GM18907 (cell line): ENCODE measurements at regions not wholly inside any gene's neighbourhood (a gene's known extent, or its start where the extent isn't known, plus 50 kb on each side); places are given as distances from the start of the nearest gene placed in this dataset.
A peak's percentile ranks its signal among the peaks of the same experiment; 100 is the strongest.
"Not testable (repeated sequence)": the region's sequence is repeated elsewhere in the genome, so short reads cannot be mapped to it uniquely, and the experiment has no call there.

Experiments used
- ATAC-seq: cut with Tn5 transposase; IDR thresholded peaks from one replicate; pipeline ENCODE4 v1.9.1; 2021; ENCODE audit warnings: mild to moderate bottlenecking, moderate library complexity; ENCODE audit not compliant: unreplicated experiment

DNA sequence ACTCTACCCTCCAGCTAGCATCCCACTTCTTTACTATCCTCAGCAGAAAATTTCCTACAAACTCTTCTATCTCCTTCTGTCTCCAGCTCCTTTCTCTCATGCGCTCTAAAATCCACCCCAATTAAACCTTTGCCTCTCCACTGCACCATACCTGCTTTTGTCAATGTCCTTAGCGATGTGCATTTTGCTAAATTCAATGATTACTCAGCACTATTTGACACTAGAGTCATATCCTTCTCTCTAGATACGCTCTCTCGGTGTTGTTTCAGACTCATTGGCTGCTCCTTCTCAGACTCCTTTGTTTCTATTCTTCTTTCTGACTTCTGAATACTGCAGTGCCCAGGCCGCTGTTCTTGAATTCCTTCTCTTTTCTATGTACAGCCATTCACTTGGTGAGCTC lies 144.2 kb downstream of the HLX start:
- no peak for ATAC-seq

DNA sequence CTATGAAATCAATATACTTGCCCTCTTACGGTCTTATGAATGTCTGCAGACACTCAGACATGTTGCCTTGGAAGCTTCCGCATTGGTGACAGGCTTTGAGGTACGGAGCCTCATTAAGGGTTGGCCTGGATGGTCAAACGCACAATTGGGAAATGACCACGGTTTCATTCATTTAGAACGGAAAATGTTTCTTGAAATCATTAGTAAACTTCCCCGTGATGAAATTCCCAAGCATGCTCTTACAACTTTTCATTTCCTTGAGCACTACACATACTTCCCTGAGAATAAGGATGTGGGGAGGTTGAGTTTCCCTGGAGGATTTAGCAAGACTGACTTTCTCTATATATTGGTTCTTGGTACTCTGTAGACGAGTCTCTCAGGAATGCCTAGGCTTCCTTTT lies 146.3 kb downstream of the HLX start:
- ATAC-seq: no peak

DNA sequence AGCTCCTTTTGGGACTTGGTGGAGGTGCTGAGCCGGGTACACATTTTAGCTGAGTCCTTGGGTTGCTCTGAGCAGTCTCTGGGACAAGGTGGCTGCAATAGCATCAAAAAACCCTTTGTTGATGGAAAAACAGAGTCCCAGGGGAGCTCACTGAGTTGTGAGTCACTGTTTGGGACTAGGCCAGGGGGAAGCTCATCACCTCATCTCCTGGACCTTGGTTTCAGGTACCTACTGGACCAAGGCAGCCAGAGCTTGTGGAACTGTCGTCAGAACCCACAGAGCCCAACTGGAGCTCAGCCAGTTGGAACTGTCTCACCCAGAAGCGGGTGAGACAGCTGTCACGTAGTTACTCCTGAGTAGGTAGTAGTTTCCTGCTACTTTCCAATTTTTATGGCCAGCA lies 146.7 kb downstream of the HLX start:
- ATAC-seq: no peak

DNA sequence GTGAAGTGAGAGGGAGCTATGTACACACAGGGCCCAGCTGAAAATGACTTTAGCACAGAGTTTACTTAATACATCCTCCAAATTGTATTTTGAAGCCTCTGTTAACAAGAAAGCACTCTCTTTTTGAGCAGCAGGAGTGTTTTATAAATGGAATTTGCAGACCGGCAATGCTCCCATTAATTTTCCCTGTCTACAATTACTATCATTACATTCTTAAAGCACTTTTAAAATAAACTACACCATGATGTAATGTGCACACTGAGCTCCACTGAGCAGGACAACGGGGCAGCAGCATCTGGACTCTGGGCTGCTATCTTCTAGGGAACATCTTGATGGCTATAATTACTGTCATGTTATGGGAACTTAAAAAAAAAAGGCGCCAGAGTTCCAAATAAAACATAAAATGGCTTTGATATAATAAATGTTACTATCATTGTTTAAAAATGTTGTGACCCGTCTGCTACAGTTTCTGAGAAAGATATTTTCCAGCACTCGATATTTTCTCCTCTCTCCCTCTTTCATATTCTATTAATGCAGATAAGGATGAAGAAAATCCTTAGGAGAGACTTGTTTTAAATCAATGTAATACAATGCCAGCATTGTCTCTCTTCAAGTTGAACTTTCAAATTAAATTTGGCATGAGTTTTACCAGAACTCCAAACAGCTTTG lies 150.9 kb downstream of the HLX start:
- ATAC-seq: no peak

DNA sequence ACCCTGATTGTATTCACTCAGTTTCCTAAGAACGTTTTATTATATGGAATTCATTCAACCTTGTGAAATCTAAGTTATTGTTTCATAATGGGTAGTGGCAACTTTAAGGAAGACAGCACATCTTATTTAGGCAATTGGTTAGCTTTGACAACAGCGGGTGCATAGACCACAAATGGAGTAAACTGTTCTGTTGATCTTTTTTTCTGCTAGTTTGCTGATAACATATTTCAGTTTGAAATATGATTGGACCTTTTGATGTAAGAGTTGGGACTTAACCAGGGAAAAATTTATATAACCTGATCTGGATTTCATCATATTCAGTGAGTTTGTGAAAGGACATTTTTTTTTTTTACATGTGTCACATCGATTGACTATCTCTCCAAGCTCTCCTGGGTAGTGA lies 151.7 kb downstream of the HLX start:
- ATAC-seq: no peak

DNA sequence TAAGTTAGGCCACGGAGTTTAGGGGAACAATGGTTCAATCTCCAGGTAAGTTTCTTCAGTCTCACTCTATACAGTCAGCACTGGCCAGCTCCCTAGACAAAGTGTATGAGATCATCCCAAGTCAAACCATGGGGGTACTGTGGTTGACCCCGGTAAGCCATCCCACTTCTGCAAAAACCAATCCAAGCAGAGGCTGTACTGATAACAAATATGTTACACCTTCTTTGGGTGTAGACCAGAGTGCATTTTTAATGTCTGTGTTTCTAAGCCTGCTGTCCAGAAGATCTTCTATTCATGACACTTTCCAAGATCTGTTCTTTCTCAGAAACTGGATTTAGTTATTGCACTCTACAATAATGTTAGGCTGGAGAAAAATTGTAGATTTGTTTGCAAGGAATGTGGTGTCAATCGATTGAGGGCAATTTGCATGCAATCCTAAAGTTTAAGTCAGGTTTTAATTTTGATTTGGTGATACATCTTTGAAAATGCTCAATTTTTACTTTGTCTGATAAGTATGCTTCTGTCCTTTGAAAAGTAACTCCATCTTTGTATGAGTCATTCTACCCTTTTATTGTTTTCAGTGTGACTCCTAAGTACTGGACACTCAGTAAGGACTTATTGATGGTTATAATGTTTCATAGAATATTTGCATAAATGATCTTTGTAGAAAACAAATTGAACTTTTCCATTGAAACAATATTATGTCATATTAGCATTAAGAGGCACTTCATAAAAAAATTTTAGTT lies 152.4 kb downstream of the HLX start:
- ATAC-seq: no peak

DNA sequence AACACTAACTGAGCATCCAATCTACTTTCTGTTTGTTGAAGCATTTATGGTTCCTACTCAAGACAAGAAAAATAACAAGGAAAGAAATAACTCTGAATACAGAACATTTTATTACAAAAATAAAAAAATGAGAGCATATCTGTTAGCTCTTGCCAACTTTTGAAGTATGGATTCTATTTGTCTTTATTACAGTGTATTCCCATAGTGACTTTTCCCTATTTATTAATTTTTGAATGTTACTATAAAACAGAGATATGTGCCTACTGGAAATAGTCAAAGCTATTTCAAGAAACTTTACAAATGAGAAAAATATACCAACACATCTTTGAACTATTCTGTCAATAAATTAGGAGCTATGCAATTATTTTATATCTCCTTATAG lies 153.0 kb downstream of the HLX start:
- no peak for ATAC-seq

DNA sequence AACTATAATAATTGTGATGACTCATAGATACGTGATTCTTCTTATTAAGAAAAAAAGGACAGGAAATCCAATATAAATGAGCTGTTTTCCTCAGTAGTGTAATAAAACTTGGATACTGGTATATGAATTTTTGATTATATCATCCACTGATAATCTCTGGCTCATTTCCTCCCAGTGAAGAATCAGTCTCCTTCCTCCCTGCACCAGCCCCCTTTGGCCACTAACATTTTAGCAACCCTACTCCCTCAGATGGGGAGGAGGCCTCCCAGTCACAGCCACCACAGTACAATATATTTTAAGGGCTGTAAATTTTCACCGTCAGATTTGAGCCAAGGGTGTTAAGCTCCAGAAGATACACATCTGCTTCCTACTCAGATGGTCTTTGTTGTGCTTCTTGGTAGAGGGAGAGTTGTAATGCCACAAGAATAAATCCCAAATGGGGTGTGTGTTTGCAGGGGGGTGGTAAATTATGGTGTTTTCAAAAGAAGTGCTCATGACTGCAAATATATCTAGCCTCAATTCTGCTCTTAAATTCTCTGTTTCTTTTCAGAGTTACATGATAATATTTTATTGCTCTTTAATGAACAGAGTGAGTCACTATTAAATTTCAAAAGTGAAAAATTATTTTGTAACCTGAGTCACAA lies 153.5 kb downstream of the HLX start:
- ATAC-seq: no peak

DNA sequence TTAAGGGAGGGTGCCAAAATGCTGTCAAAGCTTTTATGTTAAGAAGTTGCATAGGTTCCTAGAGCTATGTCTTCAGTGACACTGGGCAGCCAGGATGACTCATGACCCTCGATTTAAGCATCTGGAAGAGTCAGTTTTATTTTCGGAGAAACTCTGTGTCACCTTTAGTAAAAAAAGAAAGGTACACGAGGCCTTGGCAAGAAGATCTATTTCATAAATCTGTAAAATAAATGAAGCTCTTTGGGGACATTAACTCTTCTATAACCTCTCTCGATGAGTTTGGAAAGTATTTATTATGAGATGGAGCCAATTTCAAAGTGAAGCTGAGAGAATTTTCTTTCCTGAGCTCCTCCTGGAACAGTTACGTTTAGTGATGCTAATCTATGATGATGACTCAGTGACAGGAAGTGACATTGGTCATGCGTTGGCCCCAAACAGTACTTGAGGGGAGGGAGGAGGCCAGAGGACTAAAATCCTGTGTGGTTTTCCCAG lies 156.5 kb downstream of the HLX start:
- ATAC-seq: no peak

DNA sequence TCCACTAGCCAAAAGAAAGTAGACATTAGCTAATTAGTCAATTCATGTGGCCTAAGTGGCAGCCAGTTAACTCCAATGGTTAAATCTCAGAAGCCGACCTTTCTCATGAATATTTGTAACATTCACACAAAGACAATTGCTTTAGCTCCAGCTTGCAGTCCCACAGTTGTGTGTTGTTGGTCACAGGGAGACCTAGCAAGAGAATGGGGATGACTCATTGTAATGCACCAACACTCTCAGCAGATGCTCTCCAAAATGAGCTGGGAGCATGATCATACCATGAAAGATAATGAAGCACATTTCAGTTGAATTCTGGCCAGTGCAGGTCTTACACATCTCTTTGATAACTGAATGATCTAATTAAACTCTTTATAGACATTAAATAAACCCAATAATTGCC lies 160.4 kb downstream of the HLX start:
- no peak for ATAC-seq

DNA sequence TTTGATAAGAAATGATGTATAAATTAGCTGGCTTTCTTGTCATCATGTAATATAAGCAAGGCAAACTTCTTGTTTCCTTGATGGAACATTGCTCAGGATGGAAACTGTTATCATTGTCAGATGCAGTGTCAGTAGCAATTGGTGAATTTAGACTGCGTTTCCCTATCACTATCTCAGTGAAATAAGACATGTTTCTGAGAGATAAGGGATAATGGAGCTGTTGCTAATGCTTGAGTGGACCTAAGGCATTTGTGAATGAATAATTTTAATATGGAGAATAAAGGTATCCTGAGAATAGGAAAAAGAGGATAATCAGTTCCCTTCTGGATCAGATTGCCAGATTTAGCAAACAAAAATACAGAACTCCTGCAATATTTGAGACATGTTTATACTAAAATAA lies 160.9 kb downstream of the HLX start:
- no peak for ATAC-seq

DNA sequence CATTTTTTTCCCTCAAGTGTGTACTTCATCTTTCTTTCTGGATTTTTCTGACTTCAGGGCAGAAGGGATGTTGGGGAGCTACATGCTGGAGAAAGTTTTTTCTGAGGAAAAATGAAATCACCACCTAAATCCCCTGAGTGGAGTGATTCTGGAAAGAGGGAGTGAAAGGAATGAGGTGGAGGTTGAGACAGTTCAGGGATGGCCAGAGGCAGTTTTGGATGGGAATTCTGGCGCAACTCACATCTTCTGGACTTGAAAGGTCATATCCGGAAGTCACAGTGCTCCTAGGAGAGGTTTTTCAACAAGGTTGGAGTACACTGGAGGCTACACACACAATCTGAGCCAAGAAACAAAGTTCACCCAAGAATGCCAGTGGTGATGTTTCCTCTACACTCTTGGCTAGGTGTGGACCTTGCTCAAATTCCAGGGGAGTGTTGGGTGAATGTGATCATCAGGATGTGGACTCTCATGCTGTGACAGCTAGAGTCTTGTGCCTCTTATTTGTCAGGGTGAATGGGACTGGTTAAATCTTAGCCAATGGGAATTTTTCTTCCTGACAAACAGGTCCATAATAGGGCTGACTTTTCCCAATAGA lies 161.5 kb downstream of the HLX start:
- ATAC-seq: no peak

DNA sequence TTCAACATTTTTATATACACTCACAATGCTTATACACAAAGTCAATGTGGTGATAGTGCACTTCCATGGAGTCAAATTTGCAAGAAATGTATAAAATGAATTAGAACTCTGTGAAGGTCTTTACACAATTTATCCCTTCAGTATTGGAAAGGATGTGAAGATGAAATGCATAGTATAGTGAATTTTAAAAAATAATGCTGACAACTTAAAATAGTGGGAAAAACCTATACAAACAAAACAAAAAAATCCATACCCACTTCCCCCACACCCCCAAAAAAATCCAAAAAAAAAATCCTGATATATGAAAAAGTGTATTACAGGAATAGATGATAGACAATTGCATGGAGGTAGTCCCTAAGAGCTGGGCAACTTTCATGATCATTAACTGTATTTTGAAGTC lies 165.3 kb downstream of the HLX start:
- no peak for ATAC-seq

DNA sequence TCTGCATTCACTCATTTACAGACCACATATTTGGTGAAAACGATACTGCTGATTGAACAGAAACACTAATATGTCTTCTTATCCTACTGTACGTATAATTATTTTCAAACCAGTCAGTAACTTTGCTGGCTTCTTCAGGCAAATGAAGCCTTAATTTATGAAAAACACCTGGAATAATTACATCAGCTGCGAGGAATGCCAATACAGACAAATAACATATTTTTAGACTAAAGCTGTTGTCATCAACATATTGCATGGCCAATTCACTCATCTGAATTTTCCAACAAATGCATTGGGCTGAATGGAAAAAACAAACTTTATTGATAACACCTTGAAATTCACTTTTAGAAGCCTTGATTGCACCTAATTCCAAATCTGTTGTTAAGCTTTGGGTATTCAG lies 165.9 kb downstream of the HLX start:
- no peak for ATAC-seq

DNA sequence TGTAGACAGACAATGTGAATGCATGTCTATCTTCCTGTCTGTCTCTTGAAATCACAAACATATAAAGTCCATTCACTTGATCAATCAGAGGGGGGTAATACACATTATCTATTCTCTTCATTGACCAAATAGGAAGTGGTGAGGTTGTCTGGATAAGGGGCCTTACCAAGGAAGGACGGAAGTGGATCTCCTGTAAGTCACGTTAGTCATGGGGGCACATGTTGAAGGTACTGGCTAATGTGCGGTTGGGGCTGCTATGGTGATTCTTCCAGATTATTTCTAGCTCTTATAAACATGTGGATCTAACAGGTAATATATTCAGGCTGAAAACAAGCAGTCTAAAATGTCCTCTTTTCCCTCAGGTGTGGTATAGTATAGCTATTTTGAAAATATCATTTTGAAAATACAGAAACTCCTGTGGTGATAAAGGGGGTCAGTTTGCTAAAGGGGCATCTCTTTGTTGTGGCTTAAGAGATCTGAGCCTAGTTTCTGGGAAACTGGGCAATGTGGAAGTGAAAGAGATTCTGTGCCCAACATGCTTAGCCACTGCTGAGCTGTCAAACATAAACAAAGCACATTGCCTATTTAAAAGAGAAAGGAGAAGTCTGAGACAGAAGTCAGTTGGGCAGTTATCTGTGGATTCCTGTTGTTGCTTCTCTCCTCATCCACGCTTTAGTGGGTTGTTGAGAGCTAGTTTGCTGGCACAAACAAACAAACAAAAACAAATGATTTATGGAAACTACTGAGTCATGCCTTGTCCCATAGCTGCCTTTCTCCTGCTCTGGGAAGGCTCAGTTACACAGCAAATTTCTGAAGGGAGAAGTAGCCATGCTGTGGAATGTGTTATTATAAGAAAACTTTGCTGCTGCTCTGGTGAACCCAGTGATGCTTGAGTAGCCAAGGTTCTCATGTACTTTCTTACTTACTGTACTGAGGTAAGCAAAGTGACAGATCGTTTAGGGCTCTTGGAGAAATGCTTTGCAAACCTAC lies 166.9 kb downstream of the HLX start:
- ATAC-seq: peak; percentile 98

DNA sequence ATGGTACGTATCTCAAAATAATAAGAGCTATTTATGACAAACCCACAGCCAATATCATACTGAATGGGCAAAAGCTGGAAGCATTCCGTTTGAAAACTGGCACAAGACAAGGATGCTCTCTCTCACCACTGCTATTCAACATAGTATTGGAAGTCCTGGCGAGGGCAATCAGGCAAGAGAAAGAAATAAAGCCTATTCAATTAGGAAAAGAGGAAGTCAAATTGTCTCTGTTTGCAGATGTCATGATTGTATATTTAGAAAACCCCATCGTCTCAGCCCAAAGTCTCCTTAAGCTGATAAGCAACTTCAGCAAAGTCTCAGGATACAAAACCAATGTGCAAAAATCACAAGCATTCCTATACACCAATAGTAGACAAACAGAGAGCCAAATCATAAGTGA lies 172.1 kb downstream of the HLX start:
- not testable (repeated sequence) for ATAC-seq

DNA sequence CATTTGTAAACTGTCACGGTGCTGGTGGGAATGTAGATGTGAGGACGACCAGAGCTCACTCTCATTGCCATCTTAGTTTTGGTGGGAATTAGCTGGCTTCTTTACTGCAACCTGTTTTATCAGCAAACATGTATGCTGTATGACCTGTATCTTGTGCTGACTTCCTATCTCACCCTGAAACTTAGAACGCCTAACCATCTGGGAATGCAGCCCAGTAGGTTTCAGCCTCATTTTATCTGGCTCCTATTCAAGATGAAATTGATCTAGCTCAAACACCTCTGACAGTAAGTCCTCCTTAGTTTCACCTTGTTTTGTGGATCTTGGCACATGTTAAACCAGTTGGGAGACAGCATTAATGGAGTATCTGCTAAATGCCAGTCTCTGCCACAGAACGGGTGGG lies 174.6 kb downstream of the HLX start:
- no peak for ATAC-seq

DNA sequence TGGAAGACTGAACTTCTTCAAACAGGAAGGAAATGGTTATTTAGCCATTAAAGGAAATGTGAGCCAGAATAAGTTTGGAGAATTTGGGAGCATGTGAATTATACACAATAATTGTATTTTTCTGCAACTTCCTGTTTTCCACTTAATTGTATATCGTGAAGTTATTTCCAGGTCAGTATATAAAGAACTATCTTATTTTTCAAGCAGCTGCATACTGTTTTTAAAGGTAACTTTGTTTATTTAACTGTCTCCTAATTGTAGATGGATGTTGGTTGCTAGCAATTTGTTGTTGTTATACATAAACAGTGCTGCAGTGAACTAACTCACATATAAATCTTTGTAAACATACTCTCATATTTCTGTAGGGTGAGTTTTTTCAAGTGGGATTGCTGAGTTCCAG lies 180.3 kb downstream of the HLX start:
- ATAC-seq: no peak

DNA sequence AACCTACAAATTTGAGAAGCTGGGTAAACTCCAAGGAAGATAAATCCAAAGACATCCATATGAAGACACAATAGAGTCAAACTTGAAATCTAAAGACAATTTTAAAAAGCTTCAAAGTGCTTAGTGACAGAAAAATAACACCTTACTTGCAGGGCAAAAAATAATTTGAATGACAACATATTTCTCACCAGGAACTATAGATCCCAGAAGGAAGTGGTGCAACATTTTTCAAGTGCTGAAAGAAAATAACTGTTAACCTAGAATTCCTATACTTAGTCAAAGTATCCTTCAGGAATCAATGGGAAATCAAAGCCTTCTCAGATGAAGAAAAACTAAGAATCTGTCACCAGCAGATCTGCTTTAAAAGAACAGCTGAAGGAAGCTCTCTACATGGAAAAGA lies 184.4 kb downstream of the HLX start:
- no peak for ATAC-seq

DNA sequence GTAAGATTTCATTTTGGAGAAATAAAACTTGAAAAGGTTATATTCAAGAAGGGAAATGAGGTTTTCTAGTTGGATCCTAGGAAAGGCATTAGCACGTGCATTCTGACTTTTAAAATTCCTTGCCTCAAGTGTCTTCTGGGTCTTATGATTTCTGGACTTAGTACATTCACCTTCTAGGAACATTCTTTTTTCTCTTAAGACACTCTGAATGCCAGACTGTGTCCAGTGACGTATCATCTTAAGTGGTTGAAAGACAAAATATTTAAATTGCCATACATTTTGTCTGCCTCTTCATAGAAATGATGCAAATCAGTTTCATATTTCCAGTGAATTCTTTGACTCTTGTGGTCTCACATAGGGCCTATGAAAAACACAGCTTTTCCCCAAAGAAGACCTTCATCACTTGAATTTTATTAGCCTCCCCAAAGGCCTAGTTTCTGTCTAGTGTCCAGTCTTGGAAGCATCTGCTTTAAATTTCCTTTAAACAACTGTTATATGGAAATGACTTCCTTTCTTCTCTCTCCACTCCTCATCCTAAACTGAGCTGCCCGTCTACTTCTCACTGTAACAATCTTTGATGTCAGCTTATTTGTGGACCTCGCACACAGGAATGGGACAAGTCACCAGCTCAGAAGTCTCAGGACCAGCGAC lies 187.2 kb downstream of the HLX start:
- no peak for ATAC-seq
